BJ (cell line): ENCODE measurements at regions not wholly inside any gene's neighbourhood (a gene's known extent, or its start where the extent isn't known, plus 50 kb on each side); places are given as distances from the start of the nearest gene placed in this dataset.

Experiments
- CTCF ChIA-PET: fragments of 350-600 bp; formaldehyde crosslinking; extraction: SDS; loops from one replicate; lab custom pipeline; 2021; ENCODE audit warnings: antibody characterized with exemption, inconsistent platforms; lab: Yijun Ruan, JAX
- POLR2A ChIA-PET: fragments of 300-600 bp; sonication (Branson Sonifier 250); formaldehyde crosslinking; extraction: SDS; loops from one replicate; lab custom pipeline; 2021; ENCODE audit warnings: antibody characterized with exemption; lab: Charles Lee
- DNase-seq: peaks from one replicate; pipeline ENCODE4 v3.0.0-alpha.2; 2011; ENCODE audit warnings: low read depth
- H3K27me3 ChIP-seq: 2 replicates; pipeline ENCODE4 v1.6.0; 2011; ENCODE audit warnings: low read length; ENCODE audit not compliant: control insufficient read depth, insufficient read depth
- H3K36me3 ChIP-seq: 2 replicates; pipeline ENCODE4 v1.5.1; 2011; ENCODE audit warnings: low read length; ENCODE audit not compliant: control insufficient read depth, insufficient read depth
- H3K4me3 ChIP-seq: 2 replicates; pipeline ENCODE4 v1.5.1; 2011; ENCODE audit warnings: low read depth, mild to moderate bottlenecking, control low read depth, low read length
- CTCF ChIP-seq: IDR thresholded peaks from 2 replicates; pipeline ENCODE4 v1.5.1; 2011; ENCODE audit warnings: low read depth, mild to moderate bottlenecking, control low read depth, inconsistent platforms, low read length, moderate library complexity; ENCODE audit not compliant: insufficient read depth

GRCh38 chr15:94856267-94856854 is 625.0 kb downstream of the MCTP2 start:
- CTCF ChIA-PET, result no interaction called here
- no peak for DNase-seq

GRCh38 chr15:94857466-94857865 is 626.1 kb downstream of the MCTP2 start:
- TF ChIP-seq CTCF, result no peak
- CTCF ChIA-PET, result no interaction called here
- no peak for DNase-seq

More at GRCh38 chr15:94856267-94856854, 625.0 kb downstream of the MCTP2 start:
- no peak for TF ChIP-seq CTCF
- no peaks in the 10 kb centered on the region for H3K27me3 ChIP-seq
- POLR2A ChIA-PET, result no interaction called here
- H3K4me3 ChIP-seq, result no peak overlapping the region
- H3K36me3 ChIP-seq, result no peaks in the 10 kb centered on the region

GRCh38 chr15:94858011-94858410 is 626.6 kb downstream of the MCTP2 start:
- ChIA-PET POLR2A (no interaction called here), CTCF (no interaction called here)
- H3K27me3 ChIP-seq, result no peaks in the 10 kb centered on the region
- H3K4me3 ChIP-seq, result no peak overlapping the region
- H3K36me3 ChIP-seq, result no peaks in the 10 kb centered on the region
- TF ChIP-seq CTCF, result no peak
- no peak for DNase-seq

More at GRCh38 chr15:94857466-94857865, 626.1 kb downstream of the MCTP2 start:
- H3K4me3 ChIP-seq, result no peak overlapping the region
- no peaks in the 10 kb centered on the region for H3K36me3 ChIP-seq
- H3K27me3 ChIP-seq, result no peaks in the 10 kb centered on the region
- POLR2A ChIA-PET, result no interaction called here

GRCh38 chr15:94858449-94858848 is 627.1 kb downstream of the MCTP2 start:
- Histone ChIP-seq H3K36me3 (no peaks in the 10 kb centered on the region), H3K4me3 (no peak overlapping the region), H3K27me3 (no peaks in the 10 kb centered on the region)
- no peak for TF ChIP-seq CTCF
- POLR2A ChIA-PET, result no interaction called here
- CTCF ChIA-PET, result no interaction called here
- no peak for DNase-seq

GRCh38 chr15:94858920-94859319 is 627.6 kb downstream of the MCTP2 start:
- TF ChIP-seq CTCF, result no peak
- POLR2A ChIA-PET, result no interaction called here
- no peak for DNase-seq
- Histone ChIP-seq H3K27me3 (no peaks in the 10 kb centered on the region), H3K36me3 (no peaks in the 10 kb centered on the region), H3K4me3 (no peak overlapping the region)
- CTCF ChIA-PET, result no interaction called here
